SK-N-SH (cell line): ENCODE measurements at regions not wholly inside any gene's neighbourhood (a gene's known extent, or its start where the extent isn't known, plus 50 kb on each side); places are given as distances from the start of the nearest gene placed in this dataset.

ENCODE experiments used
- CTCF ChIA-PET: fragments of 300-600, 350-600 bp; formaldehyde crosslinking; extraction: SDS; loops from one replicate; lab custom pipeline; 2021; lab: Yijun Ruan, JAX
- POLR2A ChIA-PET: fragments of 350-600 bp; sonication (Branson Sonifier 250); formaldehyde crosslinking; extraction: SDS; loops from one replicate; lab custom pipeline; 2020; ENCODE audit warnings: antibody characterized with exemption, inconsistent platforms; lab: Yijun Ruan, JAX
- DNase-seq: peaks from one replicate; pipeline ENCODE4 v3.0.0; 2012
- H2AFZ ChIP-seq: fragments of 200-600 bp; sonication (generic); 2 replicates; pipeline ENCODE4 v1.8.1; 2016; ENCODE audit warnings: antibody characterized with exemption, mild to moderate bottlenecking, low read depth
- H3F3A ChIP-seq: fragments of 200-600 bp; sonication (generic); replicated peaks from 2 replicates; pipeline ENCODE3; 2016; ENCODE audit warnings: antibody characterized with exemption, mild to moderate bottlenecking; ENCODE audit not compliant: insufficient read depth
- H3K27ac ChIP-seq, 2 experiments: fragments of 200-500 bp in 1 of 2; fragments of 200-600 bp in 1 of 2; sonication (Bioruptor generic) in 1 of 2; sonication (generic), shearing (Covaris generic) in 1 of 2; 2 replicates each; pipeline versions ENCODE4 v1.5.1 to v1.6.1; 2014 to 2016; ENCODE audit warnings: low read depth in 2 of 2, inconsistent platforms in 1 of 2, low read length in 1 of 2, mild to moderate bottlenecking in 1 of 2, mixed read lengths in 1 of 2
- H3K27me3 ChIP-seq: fragments of 200-600 bp; sonication (generic), shearing (Covaris generic); 2 replicates; pipeline ENCODE4 v1.6.1; 2016; ENCODE audit warnings: mixed run types; ENCODE audit not compliant: insufficient read depth
- H3K36me3 ChIP-seq, 2 experiments: fragments of 200-500 bp in 1 of 2; fragments of 200-600 bp in 1 of 2; sonication (Bioruptor generic) in 1 of 2; sonication (generic) in 1 of 2; replicated peaks in 1 of 2; 2 replicates each; pipeline versions ENCODE3 to v1.5.1; 2014 to 2016; ENCODE audit warnings: low read length in 1 of 2, mild to moderate bottlenecking in 1 of 2; ENCODE audit not compliant: insufficient read depth in 2 of 2, control insufficient read depth in 1 of 2
- H3K4me1 ChIP-seq, 2 experiments: fragments of 200-500 bp in 1 of 2; fragments of 200-600 bp in 1 of 2; sonication (Bioruptor generic) in 1 of 2; sonication (generic), shearing (Covaris generic) in 1 of 2; 2 replicates each; pipeline versions ENCODE4 v1.5.1 to v1.6.1; 2014 to 2016; ENCODE audit warnings: low read depth in 1 of 2, low read length in 1 of 2, mixed run types in 1 of 2; ENCODE audit not compliant: insufficient read depth in 2 of 2, control insufficient read depth in 1 of 2
- H3K4me2 ChIP-seq: fragments of 200-600 bp; sonication (generic), shearing (Covaris generic); 2 replicates; pipeline ENCODE4 v1.6.1; 2017; ENCODE audit warnings: mixed run types
- H3K4me3 ChIP-seq, 2 experiments: fragments of 200-500 bp in 1 of 2; fragments of 200-600 bp in 1 of 2; sonication (Bioruptor generic) in 1 of 2; sonication (generic), shearing (Covaris generic) in 1 of 2; 2 replicates each; pipeline versions ENCODE4 v1.5.1 to v1.8.1; 2014 to 2016; ENCODE audit warnings: low read depth in 2 of 2, inconsistent platforms in 1 of 2, low read length in 1 of 2, mild to moderate bottlenecking in 1 of 2, mixed read lengths in 1 of 2, moderate library complexity in 1 of 2
- H3K79me2 ChIP-seq: fragments of 200-600 bp; sonication (generic); 2 replicates; pipeline ENCODE4 v1.8.1; 2017; ENCODE audit warnings: mild to moderate bottlenecking; ENCODE audit not compliant: insufficient read depth
- H3K9ac ChIP-seq: fragments of 200-600 bp; sonication (generic); 2 replicates; pipeline ENCODE4 v1.6.1; 2017; ENCODE audit warnings: mixed run types
- H3K9me2 ChIP-seq: fragments of 200-600 bp; sonication (generic); 2 replicates; pipeline ENCODE4 v1.6.1; 2017; ENCODE audit warnings: mixed run types
- H3K9me3 ChIP-seq: fragments of 200-600 bp; sonication (generic); 2 replicates; pipeline ENCODE4 v1.6.1; 2017; ENCODE audit warnings: mixed run types, mild to moderate bottlenecking, moderate library complexity
- H4K20me1 ChIP-seq: fragments of 200-600 bp; sonication (generic); 2 replicates; pipeline ENCODE4 v1.6.1; 2017; ENCODE audit warnings: mild to moderate bottlenecking, mixed run types; ENCODE audit not compliant: insufficient read depth
- CHD2 ChIP-seq: fragments of 150-350 bp; IDR thresholded peaks from 2 replicates; pipeline ENCODE4 v1.6.1; 2018; ENCODE audit warnings: low read length; ENCODE audit not compliant: partially characterized antibody
- EP300 ChIP-seq, 2 experiments: IDR thresholded peaks; 2 replicates each; pipeline versions ENCODE4 v1.4.0 to v1.6.1; 2012; ENCODE audit warnings: borderline replicate concordance in 1 of 2, low read depth in 1 of 2, low read length in 1 of 2
- EZH2phosphoT487 ChIP-seq: fragments of 200-600 bp; sonication (generic); IDR thresholded peaks from 2 replicates; pipeline ENCODE4 v1.6.1; 2017; ENCODE audit warnings: low read depth, mixed run types, mild to moderate bottlenecking, antibody characterized with exemption, moderate library complexity, borderline replicate concordance
- FOXM1 ChIP-seq: IDR thresholded peaks from 2 replicates; pipeline ENCODE4 v1.4.0; 2012; ENCODE audit warnings: low read depth, mild to moderate bottlenecking
- MXI1 ChIP-seq: IDR thresholded peaks from 2 replicates; pipeline ENCODE4 v1.6.1; 2012; ENCODE audit warnings: mild to moderate bottlenecking, low read depth, low read length, improper control_type of control experiment
- NFIC ChIP-seq: IDR thresholded peaks from 2 replicates; pipeline ENCODE4 v1.4.0; 2012; ENCODE audit warnings: borderline replicate concordance
- NRF1 ChIP-seq: IDR thresholded peaks from 2 replicates; pipeline ENCODE4 v1.6.1; 2012; ENCODE audit warnings: low read depth, mild to moderate bottlenecking, low read length
- POLR2AphosphoS5 ChIP-seq: IDR thresholded peaks from 2 replicates; pipeline ENCODE4 v1.6.1; 2012; ENCODE audit warnings: low read depth, low read length
- SIN3A ChIP-seq: IDR thresholded peaks from 2 replicates; pipeline ENCODE4 v1.6.1; 2012; ENCODE audit warnings: low read depth, mild to moderate bottlenecking, low read length, moderate library complexity, borderline replicate concordance
- TCF12 ChIP-seq: IDR thresholded peaks from 2 replicates; pipeline ENCODE4 v1.4.0; 2012
- TEAD4 ChIP-seq: IDR thresholded peaks from 2 replicates; pipeline ENCODE4 v1.4.0; 2012; ENCODE audit warnings: mild to moderate bottlenecking, borderline replicate concordance; ENCODE audit not compliant: insufficient read depth
- WGBS: methylation state at CpG from one replicate; pipeline ENCODE4 v1.1.6; 2017; ENCODE audit warnings: low lambda C conversion rate; 5-methylcytosine and 5-hydroxymethylcytosine counted together
- TF ChIP-seq, protein P1 (sequence below): fragments of 150-350 bp; IDR thresholded peaks from 2 replicates; pipeline ENCODE4 v1.6.1; 2017; ENCODE audit warnings: antibody characterized with exemption, low read length, low read depth, borderline replicate concordance
- TF ChIP-seq, protein P2 (sequence below): IDR thresholded peaks from 2 replicates; pipeline ENCODE4 v1.4.0; 2012; ENCODE audit warnings: low read depth, borderline replicate concordance
- TF ChIP-seq, protein P3 (sequence below): fragments of 150-350 bp; IDR thresholded peaks from 2 replicates; pipeline ENCODE4 v1.6.1; 2016; ENCODE audit warnings: mild to moderate bottlenecking, low read depth, low read length

- Histone ChIP-seq H3K27me3 (no peaks in the 10 kb centered on the region; the same call in 1 of the 2 replicates), H4K20me1 (no peaks in the 10 kb centered on the region), H3K79me2 (no peaks in the 10 kb centered on the region), H3K9ac (no peak overlapping the region), H3K27ac (no peak overlapping the region), H2AFZ (no peak overlapping the region), H3F3A (no peaks in the 10 kb centered on the region), H3K36me3 (no peaks in the 10 kb centered on the region), H3K4me3 (no peak overlapping the region), H3K4me1 (no peaks in the 10 kb centered on the region; a peak in 1 of 4 replicates), H3K9me2 (no peaks in the 10 kb centered on the region), H3K9me3 (no peaks in the 10 kb centered on the region), H3K4me2 (no peak overlapping the region)
- CTCF ChIA-PET = no interaction called here
- WGBS = 47% methylated on average over 3 of the region's 3 CpGs
- POLR2A ChIA-PET = no interaction called here
- TF ChIP-seq, protein P1, sequence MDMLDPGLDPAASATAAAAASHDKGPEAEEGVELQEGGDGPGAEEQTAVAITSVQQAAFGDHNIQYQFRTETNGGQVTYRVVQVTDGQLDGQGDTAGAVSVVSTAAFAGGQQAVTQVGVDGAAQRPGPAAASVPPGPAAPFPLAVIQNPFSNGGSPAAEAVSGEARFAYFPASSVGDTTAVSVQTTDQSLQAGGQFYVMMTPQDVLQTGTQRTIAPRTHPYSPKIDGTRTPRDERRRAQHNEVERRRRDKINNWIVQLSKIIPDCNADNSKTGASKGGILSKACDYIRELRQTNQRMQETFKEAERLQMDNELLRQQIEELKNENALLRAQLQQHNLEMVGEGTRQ = no peak
- TF ChIP-seq NFIC = no peak
- TF ChIP-seq, protein P2, sequence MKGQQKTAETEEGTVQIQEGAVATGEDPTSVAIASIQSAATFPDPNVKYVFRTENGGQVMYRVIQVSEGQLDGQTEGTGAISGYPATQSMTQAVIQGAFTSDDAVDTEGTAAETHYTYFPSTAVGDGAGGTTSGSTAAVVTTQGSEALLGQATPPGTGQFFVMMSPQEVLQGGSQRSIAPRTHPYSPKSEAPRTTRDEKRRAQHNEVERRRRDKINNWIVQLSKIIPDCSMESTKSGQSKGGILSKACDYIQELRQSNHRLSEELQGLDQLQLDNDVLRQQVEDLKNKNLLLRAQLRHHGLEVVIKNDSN = no peak
- TF ChIP-seq MXI1 = no peak
- TF ChIP-seq TCF12 = no peak
- no peak for TF ChIP-seq NRF1
- no peak for TF ChIP-seq FOXM1
- TF ChIP-seq EP300 (IDR thresholded peaks at IDR 0.05; ENCODE audit: borderline replicate concordance in 1 of 2, low read depth in 1 of 2, low read length in 1 of 2) = no peak
- TF ChIP-seq POLR2AphosphoS5 = no peak
- DNase-seq = no peak
These were observed 281.2 kb upstream of the DIAPH2 start for GRCh38 chrX:96403446-96403845.

DNA sequence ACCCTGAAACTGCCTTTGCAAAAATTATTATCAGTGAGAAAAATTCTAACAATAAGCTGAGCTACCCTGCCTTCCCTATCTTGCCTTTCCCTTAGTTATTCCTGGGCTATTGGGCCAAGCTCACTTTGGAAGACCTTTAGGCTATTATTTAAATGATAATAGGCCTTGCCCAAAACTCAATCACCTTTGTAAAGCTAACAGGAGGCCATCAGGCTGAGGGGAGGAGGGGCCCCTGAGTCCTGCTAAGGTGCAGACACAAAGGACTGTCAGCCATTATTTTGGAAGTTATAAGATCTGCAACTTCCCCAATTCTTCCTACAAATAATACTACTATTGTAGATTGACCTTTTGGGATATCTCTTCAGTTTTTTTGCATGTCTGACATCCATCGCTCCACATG lies 278.8 kb upstream of the DIAPH2 start:
- H3K4me2 ChIP-seq = no peak overlapping the region
- no peak overlapping the region for H3K27ac ChIP-seq
- CTCF ChIA-PET = no interaction called here
- no peaks in the 10 kb centered on the region for H4K20me1 ChIP-seq
- no peaks in the 10 kb centered on the region for H3K79me2 ChIP-seq
- H3K9ac ChIP-seq = no peak overlapping the region
- H3F3A ChIP-seq = no peaks in the 10 kb centered on the region
- H3K4me3 ChIP-seq = no peak overlapping the region
- DNase-seq = no peak
- no peak for TF ChIP-seq CHD2
- TF ChIP-seq SIN3A = no peak
- no peak for TF ChIP-seq TEAD4
- no peak for TF ChIP-seq FOXM1
- TF ChIP-seq, protein P3, sequence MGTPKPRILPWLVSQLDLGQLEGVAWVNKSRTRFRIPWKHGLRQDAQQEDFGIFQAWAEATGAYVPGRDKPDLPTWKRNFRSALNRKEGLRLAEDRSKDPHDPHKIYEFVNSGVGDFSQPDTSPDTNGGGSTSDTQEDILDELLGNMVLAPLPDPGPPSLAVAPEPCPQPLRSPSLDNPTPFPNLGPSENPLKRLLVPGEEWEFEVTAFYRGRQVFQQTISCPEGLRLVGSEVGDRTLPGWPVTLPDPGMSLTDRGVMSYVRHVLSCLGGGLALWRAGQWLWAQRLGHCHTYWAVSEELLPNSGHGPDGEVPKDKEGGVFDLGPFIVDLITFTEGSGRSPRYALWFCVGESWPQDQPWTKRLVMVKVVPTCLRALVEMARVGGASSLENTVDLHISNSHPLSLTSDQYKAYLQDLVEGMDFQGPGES = no peak
- TF ChIP-seq, protein P1 = no peak
- TF ChIP-seq, protein P2 = no peak
- no peak for TF ChIP-seq EZH2phosphoT487
- TF ChIP-seq MXI1 = no peak
- TF ChIP-seq, all 33 proteins: peak for 0
- no peaks in the 10 kb centered on the region for H3K9me3 ChIP-seq
- WGBS = 65% methylated on average over 1 of the region's 1 CpG
- H3K36me3 ChIP-seq = no peaks in the 10 kb centered on the region
- H2AFZ ChIP-seq = no peak overlapping the region
- H3K9me2 ChIP-seq = no peaks in the 10 kb centered on the region
- POLR2A ChIA-PET = no interaction called here
- H3K27me3 ChIP-seq = no peaks in the 10 kb centered on the region; the same call in 1 of the 2 replicates
- H3K4me1 ChIP-seq = no peaks in the 10 kb centered on the region; a peak in 1 of 4 replicates
